Renal cortex interstitium (tissue), 11 donors: ENCODE measurements at regions not wholly inside any gene's neighbourhood (a gene's known extent, or its start where the extent isn't known, plus 50 kb on each side); places are given as distances from the start of the nearest gene placed in this dataset.
"Not testable (repeated sequence)": the region's sequence is repeated elsewhere in the genome, so short reads cannot be mapped to it uniquely, and the experiment has no call there.

ENCODE experiments used
- DNase-seq, 11 donors: peaks; one replicate each; pipeline ENCODE4 v3.0.0-alpha.2; 2013; ENCODE audit warnings: low read depth in 9 of 11, low spot score in 4 of 11; ENCODE audit errors: extremely low read depth in 1 of 11

GRCh38 chr1:55527831-55528230 lies 312.7 kb upstream of the USP24 start:
- DNase-seq: no peak

GRCh38 chr1:55526716-55527115 lies 311.6 kb upstream of the USP24 start:
- no peak for DNase-seq

- DNase-seq: no peak
Observed at GRCh38 chr1:55524006-55524405, 308.8 kb upstream of the USP24 start.

- no peak for DNase-seq
Observed at GRCh38 chr1:55522982-55523381, 307.8 kb upstream of the USP24 start.

GRCh38 chr1:55522353-55522903 lies 307.3 kb upstream of the USP24 start:
- DNase-seq: no peak

GRCh38 chr1:55520861-55521260 lies 305.7 kb upstream of the USP24 start:
- DNase-seq: no peak

GRCh38 chr1:55519937-55520683 lies 304.9 kb upstream of the USP24 start:
- DNase-seq: no peak

- DNase-seq: no peak
Observed at GRCh38 chr1:55519276-55519675, 304.1 kb upstream of the USP24 start.

GRCh38 chr1:55517036-55517435 lies 301.9 kb upstream of the USP24 start:
- no peak for DNase-seq

GRCh38 chr1:55514571-55514970 lies 299.4 kb upstream of the USP24 start:
- DNase-seq: not testable (repeated sequence)

GRCh38 chr1:55512466-55512865 lies 297.3 kb upstream of the USP24 start:
- no peak for DNase-seq

- no peak for DNase-seq
Observed at GRCh38 chr1:55507578-55507931, 292.4 kb upstream of the USP24 start.

- no peak for DNase-seq
Observed at GRCh38 chr1:55506740-55507577, 291.8 kb upstream of the USP24 start.

GRCh38 chr1:55505326-55505725 lies 290.2 kb upstream of the USP24 start:
- DNase-seq: no peak

- DNase-seq: no peak
Observed at GRCh38 chr1:55504306-55504731, 289.2 kb upstream of the USP24 start.

- DNase-seq: no peak
Observed at GRCh38 chr1:55503663-55504305, 288.6 kb upstream of the USP24 start.

- DNase-seq: no peak
Observed at GRCh38 chr1:55500601-55501000, 285.4 kb upstream of the USP24 start.

GRCh38 chr1:55490547-55490946 lies 275.4 kb upstream of the USP24 start:
- no peak for DNase-seq

- no peak for DNase-seq
Observed at GRCh38 chr1:55484173-55484572, 269.0 kb upstream of the USP24 start.

- DNase-seq: no peak
Observed at GRCh38 chr1:55483523-55483922, 268.4 kb upstream of the USP24 start.
